HG03457 (cell line): ENCODE measurements at regions not wholly inside any gene's neighbourhood (a gene's known extent, or its start where the extent isn't known, plus 50 kb on each side); places are given as distances from the start of the nearest gene placed in this dataset.
"Not testable (repeated sequence)": the region's sequence is repeated elsewhere in the genome, so short reads cannot be mapped to it uniquely, and the experiment has no call there.

Experiments used
- ATAC-seq: cut with Tn5 transposase; IDR thresholded peaks from one replicate; pipeline ENCODE4 v1.9.1; 2021; ENCODE audit warnings: moderate number of reproducible peaks; ENCODE audit not compliant: unreplicated experiment

DNA sequence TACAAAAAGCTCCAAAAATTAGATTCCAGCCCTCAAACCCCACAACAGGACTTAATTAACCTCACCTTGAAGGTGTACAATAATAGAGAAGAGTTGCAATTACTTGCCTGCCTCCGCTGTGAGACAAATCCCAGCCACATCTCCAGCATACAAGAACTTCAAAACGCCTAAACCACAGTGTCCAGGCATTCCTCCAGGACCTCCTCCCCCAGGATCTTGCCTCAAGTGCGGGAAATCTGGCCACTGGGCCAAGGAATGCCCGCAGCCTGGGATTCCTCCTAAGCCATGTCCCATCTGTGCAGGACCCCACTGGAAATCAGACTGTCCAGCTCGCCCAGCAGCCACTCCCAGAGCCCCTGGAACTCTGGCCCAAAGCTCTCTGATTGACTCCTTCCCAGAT lies 101.3 kb upstream of the CCNG1 start:
- ATAC-seq: not testable (repeated sequence)

DNA sequence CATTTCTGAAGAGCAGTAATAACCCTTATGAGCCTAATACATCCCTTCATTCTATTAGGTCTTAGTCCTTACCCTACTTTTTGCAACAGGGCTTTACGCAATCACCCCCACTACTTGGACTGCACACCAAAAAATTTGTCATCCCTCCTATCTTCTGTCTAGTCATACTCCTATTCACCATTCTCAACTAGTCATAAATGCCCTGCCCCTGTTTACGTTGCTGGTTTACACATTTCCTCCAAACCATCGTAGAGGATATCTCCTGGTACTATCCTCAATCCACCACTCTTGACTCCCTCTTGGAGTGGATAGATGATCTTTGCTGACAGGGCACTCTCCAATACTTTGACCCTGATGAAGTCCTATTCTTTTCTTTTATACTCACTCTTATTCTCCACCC lies 98.2 kb upstream of the CCNG1 start:
- ATAC-seq: no peak

DNA sequence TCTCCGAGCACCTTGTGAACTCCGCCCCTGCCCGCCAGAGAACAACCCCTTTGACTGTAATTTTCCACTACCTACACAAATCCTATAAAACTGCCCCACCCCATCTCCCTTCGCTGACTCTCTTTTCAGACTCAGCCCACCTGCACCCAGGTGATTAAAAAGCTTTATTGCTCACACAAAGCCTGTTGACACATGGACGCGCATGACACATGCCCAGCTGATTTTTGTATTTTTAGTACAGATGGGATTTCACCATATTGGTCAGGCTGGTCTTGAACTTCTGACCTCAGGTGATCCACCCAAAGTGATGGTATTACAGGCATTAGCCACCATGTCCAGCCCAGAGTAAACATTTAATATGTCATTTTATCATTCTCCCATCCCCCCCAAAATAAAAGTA lies 97.0 kb upstream of the CCNG1 start:
- not testable (repeated sequence) for ATAC-seq

DNA sequence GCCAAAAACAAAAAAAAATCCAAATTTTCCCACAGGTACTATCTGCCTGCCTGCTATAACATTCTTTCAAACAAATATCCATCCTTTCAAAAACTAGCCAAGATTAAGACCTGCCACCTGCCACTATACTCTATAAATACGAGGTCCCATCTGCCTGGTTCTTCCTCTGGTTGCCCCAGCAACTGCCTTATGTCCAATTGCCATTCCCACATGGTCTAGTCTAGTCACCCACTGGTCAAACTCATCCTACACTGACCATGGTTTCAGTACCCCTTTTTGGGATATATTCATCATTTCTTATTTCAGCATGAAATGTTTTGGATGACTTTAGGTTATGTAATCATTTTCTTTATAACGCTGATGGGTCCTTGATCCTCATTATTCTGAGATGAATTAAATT lies 95.1 kb upstream of the CCNG1 start:
- ATAC-seq: no peak

DNA sequence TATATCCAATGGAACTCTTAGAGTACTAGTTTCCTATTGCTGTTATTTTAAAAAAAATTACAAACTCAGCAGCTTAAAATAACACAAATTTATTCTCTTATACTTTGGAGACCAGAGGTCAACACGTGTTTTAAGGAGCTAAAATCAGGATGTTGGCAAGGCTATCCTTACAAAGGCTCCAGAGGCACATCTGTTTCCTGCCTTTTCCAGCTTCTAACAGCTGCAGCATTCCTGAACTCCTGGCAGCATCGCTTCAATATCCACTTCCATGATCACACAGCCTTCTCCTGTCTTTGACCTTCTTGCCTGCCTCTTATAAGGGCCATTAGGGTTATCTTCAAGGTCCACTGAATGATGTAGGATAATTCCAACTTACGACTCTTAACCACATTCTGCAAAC lies 92.2 kb upstream of the CCNG1 start:
- no peak for ATAC-seq

DNA sequence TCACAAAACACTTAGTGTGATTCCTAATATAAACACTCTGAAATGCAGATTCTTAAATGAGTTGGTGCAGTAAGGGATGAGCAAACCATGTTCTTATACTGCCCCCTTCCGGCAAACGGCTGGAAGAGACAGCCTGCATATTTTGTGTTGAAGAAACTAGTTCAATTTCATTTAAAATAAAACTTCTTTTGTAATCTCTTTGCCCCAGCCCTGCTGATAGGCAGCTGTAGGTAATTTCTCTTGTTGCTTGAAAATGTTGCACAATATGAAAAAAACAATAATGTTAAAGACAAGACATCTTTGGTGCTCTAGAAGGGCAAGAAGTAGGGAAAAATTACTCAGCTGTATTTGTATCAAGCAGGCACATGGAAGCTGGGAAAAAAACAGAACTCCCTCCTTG lies 89.7 kb upstream of the CCNG1 start:
- peak; percentile 59 for ATAC-seq

DNA sequence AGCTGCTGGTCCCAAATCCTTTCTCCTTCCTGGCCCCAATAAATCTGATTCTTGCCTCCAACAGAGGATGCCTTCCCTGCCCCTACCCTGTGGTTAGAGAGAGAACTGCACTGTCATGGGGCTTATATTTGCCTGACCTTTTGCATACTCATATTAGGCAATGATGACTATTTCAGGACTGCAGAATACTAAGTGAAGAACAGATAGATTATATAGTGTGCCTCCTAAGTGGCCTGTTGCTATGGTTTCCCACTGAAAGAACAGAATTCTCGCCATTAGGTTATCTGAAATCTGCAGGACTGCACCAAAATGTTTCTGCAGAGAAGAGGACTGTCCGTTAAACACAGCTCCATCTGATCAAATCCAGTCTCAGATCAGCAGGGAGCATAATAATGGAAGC lies 87.3 kb upstream of the CCNG1 start:
- no peak for ATAC-seq

DNA sequence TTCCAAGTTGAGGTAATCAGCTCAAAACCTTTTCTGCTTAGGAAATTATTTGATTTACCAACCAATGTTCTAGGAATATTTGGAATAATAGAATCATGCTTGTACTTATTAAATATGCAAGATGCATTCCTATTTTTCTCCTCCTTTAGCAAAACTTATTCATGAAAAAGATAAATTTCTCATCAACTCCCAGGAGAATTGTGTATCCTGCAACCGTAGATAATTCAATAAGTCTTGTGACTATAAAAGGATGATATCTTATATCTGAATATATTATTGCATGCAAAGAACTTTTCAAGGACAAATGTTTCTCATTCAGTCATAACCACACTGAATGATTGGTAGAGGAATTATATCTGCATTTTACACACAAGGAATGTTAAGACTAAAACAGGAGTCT lies 84.9 kb upstream of the CCNG1 start:
- ATAC-seq: no peak

DNA sequence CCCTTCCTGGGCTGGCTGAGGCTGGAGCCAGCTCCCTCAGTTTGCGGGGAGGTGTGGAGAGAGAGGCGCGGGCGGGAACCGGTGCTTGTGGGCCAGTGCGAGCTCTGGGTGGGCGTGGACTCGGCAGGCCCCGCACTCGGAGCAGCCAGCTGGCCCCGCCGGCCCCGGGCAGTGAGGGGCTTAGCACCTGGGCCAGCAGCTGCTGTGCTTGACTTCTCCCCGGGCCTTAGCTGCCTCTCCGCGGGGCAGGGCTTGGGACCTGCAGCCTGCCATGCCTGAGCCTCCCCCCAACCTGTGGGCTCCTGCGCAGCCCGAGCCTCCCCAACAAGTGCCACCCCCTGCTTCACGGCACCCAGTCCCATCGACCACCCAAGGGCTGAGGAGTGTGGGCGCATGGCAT lies 81.6 kb upstream of the CCNG1 start:
- not testable (repeated sequence) for ATAC-seq

DNA sequence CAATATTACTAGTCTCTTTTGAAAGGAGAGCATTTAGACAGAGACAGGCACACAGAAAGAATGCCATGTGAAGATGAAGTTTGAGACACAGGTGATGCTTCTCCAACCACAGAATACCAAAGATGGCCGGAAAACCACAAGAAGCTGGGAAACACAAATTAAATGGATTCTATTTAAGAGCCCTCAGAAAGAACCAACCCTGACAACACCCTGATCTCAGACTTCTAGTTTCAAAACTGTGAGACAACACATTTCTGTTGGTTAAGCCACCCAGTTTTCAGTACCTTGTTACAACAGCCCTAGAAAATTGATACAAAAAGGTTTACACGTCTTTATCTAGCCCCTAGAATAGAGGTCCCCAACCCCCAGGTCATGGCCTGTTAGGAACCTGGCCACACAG lies 79.8 kb upstream of the CCNG1 start:
- ATAC-seq: no peak

DNA sequence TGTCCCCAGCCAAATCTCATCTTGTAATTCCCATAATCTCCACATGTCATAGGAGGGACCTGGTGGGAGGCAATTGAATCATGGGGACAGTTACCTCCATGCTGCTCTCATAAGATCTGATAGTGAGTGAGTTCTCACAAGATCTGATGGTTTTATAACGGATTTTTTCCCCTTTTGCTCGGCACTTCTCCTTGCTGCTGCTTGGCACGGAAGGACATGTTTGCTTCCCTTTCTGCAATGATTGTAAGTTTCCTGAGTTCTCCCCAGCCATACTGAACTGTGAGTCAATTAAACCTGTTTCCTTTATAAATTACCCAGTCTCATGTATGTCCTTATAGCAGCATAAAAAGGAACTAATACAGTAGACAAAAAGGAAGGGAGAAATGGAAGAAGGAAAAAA lies 76.7 kb upstream of the CCNG1 start:
- no peak for ATAC-seq

DNA sequence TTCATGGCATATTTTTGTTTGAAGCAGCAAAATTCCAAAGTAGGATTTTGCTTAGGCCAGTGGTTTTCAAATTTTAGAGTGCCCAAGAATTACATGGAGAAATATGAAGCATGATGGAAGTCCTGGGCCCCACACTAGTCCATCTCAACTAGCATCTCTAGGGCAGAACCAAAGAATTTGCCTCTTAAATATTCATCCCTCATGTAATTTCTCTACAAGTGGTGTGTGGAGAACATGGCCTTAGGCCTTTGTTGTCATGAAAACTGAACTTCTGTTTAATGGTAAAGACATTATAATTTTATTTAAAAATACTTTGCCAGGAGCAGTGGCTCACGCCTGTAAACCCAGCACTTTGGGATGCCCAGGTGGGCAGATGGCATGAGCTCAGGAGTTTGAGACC lies 75.9 kb upstream of the CCNG1 start:
- ATAC-seq: no peak

DNA sequence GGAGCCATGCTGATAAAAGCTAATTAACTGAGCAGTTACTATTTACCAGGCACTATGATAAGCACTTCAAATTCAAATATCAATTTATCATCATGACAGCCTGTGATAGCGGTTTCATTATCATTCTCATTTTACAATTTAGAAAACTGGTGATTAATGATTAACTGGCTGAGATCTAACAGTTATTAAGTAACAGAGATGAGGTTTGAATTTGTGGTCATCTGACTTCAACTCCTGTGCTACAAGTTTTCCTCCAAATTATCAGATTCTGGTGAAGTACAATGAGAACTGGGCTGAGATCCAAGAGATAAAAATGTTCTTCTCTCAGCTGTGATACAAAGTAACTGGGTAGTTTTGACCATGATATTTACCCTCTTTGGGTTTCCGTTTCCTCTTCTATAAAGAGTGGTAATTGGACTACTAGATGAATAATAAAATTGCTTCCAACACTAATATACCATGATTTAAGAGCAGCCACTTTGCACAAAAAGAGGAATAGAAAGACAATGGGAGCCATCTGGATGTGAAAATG lies 74.5 kb upstream of the CCNG1 start:
- ATAC-seq: no peak

DNA sequence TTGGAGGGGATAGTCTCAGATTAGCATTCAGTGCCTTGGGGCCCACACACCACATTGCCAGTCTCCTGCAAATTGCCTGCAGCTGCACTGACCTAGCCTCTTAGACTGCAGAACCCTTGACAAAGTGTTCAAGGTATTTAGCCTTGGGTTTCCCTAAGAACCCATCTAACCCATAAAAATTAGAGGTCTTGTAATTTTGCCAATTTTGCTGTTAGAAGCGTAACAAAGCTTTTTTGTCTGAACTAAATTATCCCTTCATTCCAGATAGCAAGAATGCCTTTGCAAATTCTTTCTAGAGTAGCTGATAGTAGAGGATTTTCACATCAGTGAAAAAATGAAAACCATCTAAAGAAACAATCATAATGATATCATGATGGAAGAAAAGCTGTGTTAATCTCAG lies 74.0 kb upstream of the CCNG1 start:
- ATAC-seq: no peak

DNA sequence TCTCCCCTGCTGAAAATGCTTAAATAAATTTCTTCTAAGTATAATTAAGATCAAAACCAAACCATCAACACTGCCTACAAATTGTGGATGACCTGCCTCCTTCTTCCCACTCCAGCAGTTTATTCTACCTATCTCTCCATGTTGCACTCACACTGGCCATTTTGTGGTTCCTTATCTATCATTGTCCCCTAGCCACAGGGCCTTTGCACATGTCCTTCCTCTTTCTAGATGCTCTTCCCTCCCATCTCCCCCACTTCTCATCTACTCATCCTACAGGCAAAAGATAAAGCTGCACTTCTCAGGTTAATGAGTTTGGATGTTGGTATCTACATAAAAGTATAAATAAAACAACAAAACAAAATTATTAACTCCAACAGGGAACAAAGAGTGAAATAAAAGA lies 70.6 kb upstream of the CCNG1 start:
- no peak for ATAC-seq

DNA sequence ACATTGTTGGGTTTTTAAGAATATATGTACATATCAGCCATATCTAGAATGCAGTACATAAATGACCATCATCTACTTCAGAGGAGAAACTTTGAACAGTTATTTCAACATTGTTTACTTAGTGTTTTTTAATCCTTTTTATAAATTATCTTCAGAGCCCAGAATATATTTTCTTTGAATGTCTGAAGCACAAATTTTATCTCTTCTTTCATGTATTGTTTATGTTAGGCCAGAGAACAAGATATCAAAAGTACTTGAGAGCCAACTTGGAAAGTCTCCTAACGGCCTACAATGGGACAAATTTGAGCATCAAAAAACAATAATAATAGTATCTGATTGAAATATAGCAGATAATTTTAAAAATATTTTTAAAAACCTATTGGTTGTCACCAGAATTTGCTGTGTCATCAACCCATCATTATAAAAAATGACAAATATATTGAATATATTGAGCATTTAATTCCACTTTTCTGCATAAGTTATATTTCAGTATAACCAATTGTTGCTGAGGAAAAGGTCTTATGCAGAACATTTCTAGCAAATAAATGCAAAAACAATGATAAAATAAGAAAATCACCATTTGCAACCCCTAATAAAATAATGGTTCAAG lies 67.5 kb upstream of the CCNG1 start:
- ATAC-seq: no peak

DNA sequence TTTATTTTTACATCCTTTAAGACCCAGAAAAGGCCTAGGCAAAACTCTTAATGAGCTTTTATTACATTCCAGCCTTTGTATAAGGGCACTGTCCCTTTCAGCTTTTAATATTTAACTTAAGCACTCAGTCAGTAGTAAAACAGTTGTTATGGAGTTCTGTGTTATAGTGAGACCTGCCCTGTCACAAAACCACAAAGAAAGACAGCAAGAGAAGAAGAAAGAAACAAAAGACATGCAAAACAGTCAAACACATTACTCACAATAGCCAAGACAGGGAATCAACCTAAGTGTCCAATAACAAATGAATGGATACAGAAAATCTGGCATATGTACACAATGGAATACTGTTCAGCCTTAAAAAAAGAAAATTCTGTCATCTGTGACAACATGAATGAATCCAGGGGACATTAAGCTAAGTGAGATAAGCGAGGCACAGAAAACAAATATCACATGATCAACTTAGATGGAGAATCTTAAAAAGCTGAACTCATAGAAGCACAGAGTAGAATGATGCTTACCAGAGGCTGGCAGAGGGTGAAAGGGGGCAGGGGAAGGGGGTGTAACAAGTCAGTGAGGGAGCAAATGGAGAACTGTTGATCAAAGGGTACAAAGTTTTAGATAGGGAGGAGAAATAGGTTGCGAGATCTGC lies 63.8 kb upstream of the CCNG1 start:
- no peak for ATAC-seq

DNA sequence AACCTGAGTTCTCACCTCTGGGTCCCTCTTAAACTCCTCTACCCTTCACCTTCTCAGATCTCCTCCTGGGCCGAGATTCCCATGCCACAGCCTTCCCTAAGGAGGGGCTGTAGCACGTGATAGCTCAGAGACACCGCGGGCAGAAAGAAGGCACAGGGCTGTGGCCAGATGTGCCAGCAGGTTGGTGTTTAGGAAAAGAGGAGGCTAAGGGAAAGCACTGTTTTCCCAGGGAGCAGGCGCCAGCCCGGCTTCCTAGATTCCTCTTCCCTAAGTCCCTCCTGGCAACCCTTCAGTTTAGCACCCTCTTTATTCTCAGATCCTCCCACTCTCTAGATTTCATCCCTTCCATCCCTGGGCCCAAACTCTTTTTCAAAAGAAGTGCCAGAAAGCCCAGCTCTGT lies 59.4 kb upstream of the CCNG1 start:
- ATAC-seq: no peak

DNA sequence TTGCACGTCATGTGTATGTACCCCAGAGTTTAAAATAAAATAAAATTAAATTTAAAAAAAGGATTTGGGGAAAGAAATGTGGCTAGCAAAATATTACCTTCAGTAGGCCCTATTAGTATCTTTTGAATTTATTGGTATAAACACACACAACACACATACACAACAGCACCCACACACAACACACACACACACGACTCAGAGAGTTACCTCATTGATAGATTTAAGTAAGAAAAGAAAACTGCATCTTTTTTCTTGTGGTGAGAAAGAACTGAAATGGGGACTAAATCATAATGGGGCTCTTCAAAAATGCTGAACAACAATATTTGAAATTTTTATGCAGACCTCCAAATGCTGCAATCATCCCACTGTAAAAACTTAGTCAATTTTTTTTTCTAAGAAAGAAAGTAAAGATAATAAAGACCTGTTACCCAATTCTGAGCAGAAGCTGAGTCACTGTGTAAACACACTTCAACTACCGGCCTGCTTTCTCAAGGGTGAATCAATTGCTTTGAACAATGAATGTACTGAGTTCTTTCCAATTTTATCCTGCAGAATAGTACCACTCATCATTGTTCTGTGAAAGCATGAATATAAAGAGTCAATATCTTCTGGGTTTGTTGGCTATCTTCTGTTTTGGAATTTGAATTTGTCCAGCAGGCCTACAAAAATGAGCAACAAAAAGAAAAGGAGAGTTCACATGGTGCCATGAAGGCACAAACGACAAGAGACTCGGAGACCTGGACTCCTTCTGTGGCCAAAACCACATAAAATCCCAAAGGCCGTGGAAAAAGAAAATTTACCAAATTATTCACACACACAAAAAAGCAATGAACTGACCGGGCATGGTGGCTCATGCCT lies 57.9 kb upstream of the CCNG1 start:
- ATAC-seq: no peak

DNA sequence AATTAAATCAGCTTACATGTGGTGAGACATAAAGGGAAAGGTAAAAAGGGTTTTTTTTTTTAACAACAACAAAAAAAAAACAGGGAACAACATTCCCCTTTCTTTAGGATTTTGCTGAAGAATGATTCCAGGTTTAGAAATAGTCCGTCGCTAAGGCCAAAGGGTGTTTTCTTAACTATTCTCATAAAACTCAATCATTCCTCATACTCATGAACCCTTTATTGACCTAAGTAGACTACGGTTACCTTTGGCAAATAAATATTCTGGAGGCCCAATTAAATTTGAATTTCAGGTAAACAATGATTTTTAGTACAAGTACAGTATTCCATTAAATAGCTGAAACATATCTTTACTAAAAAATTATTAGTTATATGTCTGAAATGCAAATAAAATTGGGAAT lies 55.6 kb upstream of the CCNG1 start:
- ATAC-seq: no peak

DNA sequence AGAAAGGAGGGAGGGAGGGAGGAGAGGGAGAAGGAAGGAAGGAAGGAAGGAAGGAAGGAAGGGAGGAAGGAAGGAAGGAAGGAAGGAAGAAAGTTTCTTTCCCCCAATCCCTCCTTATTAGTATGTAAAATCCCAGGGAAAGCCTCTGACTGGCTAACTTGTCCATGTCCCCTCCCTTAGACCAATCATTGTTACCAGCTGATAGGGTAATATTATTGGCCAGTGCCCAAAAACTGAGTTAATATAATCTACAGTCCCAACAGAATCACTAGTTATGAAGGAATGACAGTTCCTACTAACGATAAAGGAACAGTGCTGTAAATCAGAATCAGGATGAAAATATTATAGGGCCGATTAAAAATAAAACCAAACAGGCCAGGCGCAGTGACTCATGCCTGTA lies 53.6 kb upstream of the CCNG1 start:
- ATAC-seq: no peak

DNA sequence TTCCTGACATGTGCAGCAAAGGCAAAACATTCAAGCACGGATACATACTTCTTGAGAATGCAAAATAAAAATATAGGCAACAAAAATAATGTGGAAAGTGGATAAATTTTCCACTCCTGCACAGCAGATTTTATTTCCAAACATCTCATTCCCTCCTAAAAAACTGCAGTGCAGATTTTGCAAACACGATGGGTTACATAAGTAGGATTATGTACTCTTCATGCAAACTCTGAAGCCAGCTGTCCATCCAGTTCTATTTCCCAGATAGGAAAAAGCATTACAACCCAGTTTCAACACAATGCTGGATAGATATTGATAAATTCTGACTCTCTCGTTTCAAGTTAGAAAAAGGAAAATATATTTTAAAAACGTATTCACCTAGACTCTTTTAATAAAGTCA lies 52.7 kb upstream of the CCNG1 start:
- no peak for ATAC-seq
